HG03060 (cell line): ENCODE measurements at regions not wholly inside any gene's neighbourhood (a gene's known extent, or its start where the extent isn't known, plus 50 kb on each side); places are given as distances from the start of the nearest gene placed in this dataset.

ENCODE experiments used
- ATAC-seq: cut with Tn5 transposase; IDR thresholded peaks from one replicate; pipeline ENCODE4 v1.9.1; 2021; ENCODE audit warnings: low read depth, moderate number of reproducible peaks; ENCODE audit not compliant: unreplicated experiment

- no peak for ATAC-seq
These were observed 346.6 kb upstream of the MGMT start for GRCh38 chr10:129120441-129120840.

- ATAC-seq = no peak
These were observed 344.2 kb upstream of the MGMT start for GRCh38 chr10:129122846-129123245.

GRCh38 chr10:129123428-129123827, 343.6 kb upstream of the MGMT start:
- no peak for ATAC-seq

- ATAC-seq = no peak
These were observed 340.1 kb upstream of the MGMT start for GRCh38 chr10:129126982-129127381.

- ATAC-seq = no peak
These were observed 335.4 kb upstream of the MGMT start for GRCh38 chr10:129131457-129132132.

- ATAC-seq = no peak
These were observed 333.2 kb upstream of the MGMT start for GRCh38 chr10:129133856-129134255.

- ATAC-seq = no peak
These were observed 332.7 kb upstream of the MGMT start for GRCh38 chr10:129134371-129134770.

- no peak for ATAC-seq
These were observed 331.4 kb upstream of the MGMT start for GRCh38 chr10:129135624-129136023.

- ATAC-seq = no peak
These were observed 331.0 kb upstream of the MGMT start for GRCh38 chr10:129136074-129136473.

- no peak for ATAC-seq
These were observed 330.1 kb upstream of the MGMT start for GRCh38 chr10:129136951-129137350.

- ATAC-seq = no peak
These were observed 325.8 kb upstream of the MGMT start for GRCh38 chr10:129140921-129141885.

- ATAC-seq = no peak
These were observed 315.8 kb upstream of the MGMT start for GRCh38 chr10:129151281-129151680.

GRCh38 chr10:129156406-129156805, 310.6 kb upstream of the MGMT start:
- ATAC-seq = no peak

- ATAC-seq = no peak
These were observed 309.9 kb upstream of the MGMT start for GRCh38 chr10:129157185-129157584.

GRCh38 chr10:129161150-129161549, 305.9 kb upstream of the MGMT start:
- no peak for ATAC-seq

GRCh38 chr10:129163531-129163930, 303.5 kb upstream of the MGMT start:
- ATAC-seq = no peak

GRCh38 chr10:129165076-129165720, 301.8 kb upstream of the MGMT start:
- no peak for ATAC-seq

GRCh38 chr10:129165770-129166169, 301.3 kb upstream of the MGMT start:
- ATAC-seq = no peak

- ATAC-seq = no peak
These were observed 298.4 kb upstream of the MGMT start for GRCh38 chr10:129168660-129169059.

- no peak for ATAC-seq
These were observed 297.9 kb upstream of the MGMT start for GRCh38 chr10:129169115-129169514.

GRCh38 chr10:129170812-129171211, 296.2 kb upstream of the MGMT start:
- ATAC-seq = no peak
